SIG-M5 treated with dmso at 0.1 percent for 504 hours (cell line): ENCODE measurements at regions not wholly inside any gene's neighbourhood (a gene's known extent, or its start where the extent isn't known, plus 50 kb on each side); places are given as distances from the start of the nearest gene placed in this dataset.
"Not testable (repeated sequence)": the region's sequence is repeated elsewhere in the genome, so short reads cannot be mapped to it uniquely, and the experiment has no call there.

Experiments used
- DNase-seq: peaks from one replicate; lab custom pipeline; 2025; ENCODE audit not compliant: unreplicated experiment; lab: John Stamatoyannopoulos, UW

- no peak for DNase-seq
These were observed 115.1 kb downstream of the CYP26B1 start for GRCh38 chr2:72032481-72033041.

- DNase-seq, result no peak
These were observed 116.1 kb downstream of the CYP26B1 start for GRCh38 chr2:72031346-72032110.

- no peak for DNase-seq
These were observed 118.7 kb downstream of the CYP26B1 start for GRCh38 chr2:72028996-72029395.

- DNase-seq, result no peak
These were observed 119.2 kb downstream of the CYP26B1 start for GRCh38 chr2:72028351-72028995.

GRCh38 chr2:72027426-72028161 is 120.1 kb downstream of the CYP26B1 start:
- DNase-seq, result no peak

- no peak for DNase-seq
These were observed 120.7 kb downstream of the CYP26B1 start for GRCh38 chr2:72026819-72027425.

- no peak for DNase-seq
These were observed 123.0 kb downstream of the CYP26B1 start for GRCh38 chr2:72024451-72025175.

GRCh38 chr2:72023678-72024390 is 123.8 kb downstream of the CYP26B1 start:
- no peak for DNase-seq

- not testable (repeated sequence) for DNase-seq
These were observed 126.3 kb downstream of the CYP26B1 start for GRCh38 chr2:72021371-72021770.

GRCh38 chr2:72015266-72015665 is 132.4 kb downstream of the CYP26B1 start:
- DNase-seq, result no peak

- DNase-seq, result no peak
These were observed 132.8 kb downstream of the CYP26B1 start for GRCh38 chr2:72014831-72015230.

GRCh38 chr2:72013726-72014125 is 133.9 kb downstream of the CYP26B1 start:
- DNase-seq, result no peak

GRCh38 chr2:72012886-72013574 is 134.6 kb downstream of the CYP26B1 start:
- no peak for DNase-seq

- no peak for DNase-seq
These were observed 135.9 kb downstream of the CYP26B1 start for GRCh38 chr2:72011791-72012190.

GRCh38 chr2:72011370-72011689 is 136.3 kb downstream of the CYP26B1 start:
- no peak for DNase-seq

GRCh38 chr2:72010647-72011369 is 136.9 kb downstream of the CYP26B1 start:
- no peak for DNase-seq

- no peak for DNase-seq
These were observed 139.1 kb downstream of the CYP26B1 start for GRCh38 chr2:72008608-72009007.

GRCh38 chr2:72007402-72007801 is 140.3 kb downstream of the CYP26B1 start:
- DNase-seq, result no peak
